Activated CD8-positive, alpha-beta T cell treated with anti-CD3 and anti-CD28 coated beads for 36 hours (primary cell): ENCODE measurements at regions not wholly inside any gene's neighbourhood (a gene's known extent, or its start where the extent isn't known, plus 50 kb on each side); places are given as distances from the start of the nearest gene placed in this dataset.

Source experiments
- ATAC-seq: fragments of 200-7000 bp; cut with Tn5 transposase; one replicate; pipeline ENCODE4 v1.10.0; 2021; ENCODE audit warnings: mild to moderate bottlenecking, moderate library complexity
- CTCF ChIA-PET: fragments of 350-600 bp; sonication (Branson Sonifier 250); formaldehyde crosslinking; loops from one replicate; lab custom pipeline; 2021; ENCODE audit warnings: antibody characterized with exemption; lab: Charles Lee
- POLR2A ChIA-PET: fragments of 350-600 bp; sonication (Branson Sonifier 250); formaldehyde crosslinking; loops from one replicate; lab custom pipeline; 2021; ENCODE audit warnings: antibody characterized with exemption; lab: Charles Lee
- DNase-seq: peaks from one replicate; pipeline ENCODE4 v3.0.0-alpha.2; 2020
- H3K27ac Mint-ChIP-seq: one replicate; pipeline ENCODE4 v1.8.0; 2021; ENCODE audit warnings: mild to moderate bottlenecking, mixed read lengths
- H3K27me3 Mint-ChIP-seq: one replicate; pipeline ENCODE4 v1.8.0; 2021; ENCODE audit warnings: mixed read lengths
- H3K36me3 Mint-ChIP-seq: one replicate; pipeline ENCODE4 v1.8.0; 2021; ENCODE audit warnings: low read depth, mixed read lengths
- H3K4me1 Mint-ChIP-seq: one replicate; pipeline ENCODE4 v1.8.0; 2021; ENCODE audit warnings: low read depth, mixed read lengths
- H3K4me3 Mint-ChIP-seq: one replicate; pipeline ENCODE4 v1.8.0; 2021; ENCODE audit warnings: mild to moderate bottlenecking, moderate library complexity, mixed read lengths
- H3K9me3 Mint-ChIP-seq: one replicate; pipeline ENCODE4 v1.8.0; 2021; ENCODE audit warnings: mixed read lengths
- intact Hi-C: fragments of 100-400 bp; cut with micrococcal nuclease; formaldehyde crosslinking; loops from one replicate; pipeline ENCODE4 v1.10.0; 2022
- TF ChIP-seq, protein P1 (sequence below): fragments of 200-600 bp; IDR thresholded peaks from one replicate; pipeline ENCODE4 v1.8.0; 2022; ENCODE audit warnings: antibody characterized with exemption, mild to moderate bottlenecking

DNA sequence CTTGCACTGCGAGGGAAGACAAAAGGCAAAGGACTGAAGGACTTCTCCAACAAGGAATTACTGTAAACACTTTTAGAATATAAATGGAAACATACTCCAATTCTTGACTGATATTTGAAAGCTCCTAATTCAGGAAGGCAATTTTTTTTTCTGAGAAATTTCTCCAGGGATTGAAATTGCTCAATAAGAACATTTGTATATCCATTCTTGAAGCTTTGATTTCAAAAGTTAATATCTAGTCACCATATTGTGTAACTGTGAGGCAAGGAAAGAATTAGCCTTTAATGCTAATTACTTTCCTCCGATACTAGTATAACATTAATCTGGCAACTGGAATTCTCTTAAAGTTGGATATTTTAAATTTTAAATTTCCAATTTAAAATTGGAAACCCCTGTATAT, 188.4 kb upstream of the COL1A2 start:
- Mint-ChIP-seq H3K27ac (no peak overlapping the region), H3K36me3 (no peaks in the 10 kb centered on the region), H3K9me3 (no peaks in the 10 kb centered on the region), H3K4me1 (no peaks in the 10 kb centered on the region), H3K4me3 (no peak overlapping the region), H3K27me3 (peaks cover 4% of the 10 kb centered on the region)
- intact Hi-C loops, result no loop called here
- TF ChIP-seq, protein P1, sequence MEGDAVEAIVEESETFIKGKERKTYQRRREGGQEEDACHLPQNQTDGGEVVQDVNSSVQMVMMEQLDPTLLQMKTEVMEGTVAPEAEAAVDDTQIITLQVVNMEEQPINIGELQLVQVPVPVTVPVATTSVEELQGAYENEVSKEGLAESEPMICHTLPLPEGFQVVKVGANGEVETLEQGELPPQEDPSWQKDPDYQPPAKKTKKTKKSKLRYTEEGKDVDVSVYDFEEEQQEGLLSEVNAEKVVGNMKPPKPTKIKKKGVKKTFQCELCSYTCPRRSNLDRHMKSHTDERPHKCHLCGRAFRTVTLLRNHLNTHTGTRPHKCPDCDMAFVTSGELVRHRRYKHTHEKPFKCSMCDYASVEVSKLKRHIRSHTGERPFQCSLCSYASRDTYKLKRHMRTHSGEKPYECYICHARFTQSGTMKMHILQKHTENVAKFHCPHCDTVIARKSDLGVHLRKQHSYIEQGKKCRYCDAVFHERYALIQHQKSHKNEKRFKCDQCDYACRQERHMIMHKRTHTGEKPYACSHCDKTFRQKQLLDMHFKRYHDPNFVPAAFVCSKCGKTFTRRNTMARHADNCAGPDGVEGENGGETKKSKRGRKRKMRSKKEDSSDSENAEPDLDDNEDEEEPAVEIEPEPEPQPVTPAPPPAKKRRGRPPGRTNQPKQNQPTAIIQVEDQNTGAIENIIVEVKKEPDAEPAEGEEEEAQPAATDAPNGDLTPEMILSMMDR, result no peak
- ChIA-PET CTCF (no interaction called here), POLR2A (no interaction called here)
- DNase-seq (no peak), ATAC-seq (no peak)

DNA sequence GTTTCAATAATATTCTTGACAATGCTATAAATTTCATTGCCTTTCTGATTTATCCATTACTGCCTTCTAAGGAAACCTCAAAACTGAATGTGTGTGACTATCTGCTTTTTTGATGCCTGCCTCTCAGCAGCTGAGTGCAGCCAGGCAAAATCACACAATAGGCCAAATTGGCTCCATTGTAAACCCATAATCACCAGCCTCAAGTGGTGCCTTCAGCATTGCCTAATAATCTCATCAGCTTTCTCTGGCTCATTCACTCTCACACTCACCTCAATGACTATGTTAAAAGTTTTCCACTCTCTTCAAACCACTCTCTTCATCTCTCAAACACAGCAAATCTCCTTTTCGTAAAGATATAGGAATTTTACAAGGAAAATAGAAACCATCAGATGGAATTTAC, 182.5 kb upstream of the COL1A2 start:
- H3K4me3 Mint-ChIP-seq, result no peak overlapping the region
- intact Hi-C loops, result no loop called here
- TF ChIP-seq, protein P1, result no peak
- H3K9me3 Mint-ChIP-seq, result no peaks in the 10 kb centered on the region
- no peaks in the 10 kb centered on the region for H3K4me1 Mint-ChIP-seq
- peaks cover 4% of the 10 kb centered on the region for H3K27me3 Mint-ChIP-seq
- DNase-seq, result no peak
- ChIA-PET POLR2A (no interaction called here), CTCF (no interaction called here)
- no peaks in the 10 kb centered on the region for H3K36me3 Mint-ChIP-seq
- ATAC-seq, result no peak
- no peak overlapping the region for H3K27ac Mint-ChIP-seq

DNA sequence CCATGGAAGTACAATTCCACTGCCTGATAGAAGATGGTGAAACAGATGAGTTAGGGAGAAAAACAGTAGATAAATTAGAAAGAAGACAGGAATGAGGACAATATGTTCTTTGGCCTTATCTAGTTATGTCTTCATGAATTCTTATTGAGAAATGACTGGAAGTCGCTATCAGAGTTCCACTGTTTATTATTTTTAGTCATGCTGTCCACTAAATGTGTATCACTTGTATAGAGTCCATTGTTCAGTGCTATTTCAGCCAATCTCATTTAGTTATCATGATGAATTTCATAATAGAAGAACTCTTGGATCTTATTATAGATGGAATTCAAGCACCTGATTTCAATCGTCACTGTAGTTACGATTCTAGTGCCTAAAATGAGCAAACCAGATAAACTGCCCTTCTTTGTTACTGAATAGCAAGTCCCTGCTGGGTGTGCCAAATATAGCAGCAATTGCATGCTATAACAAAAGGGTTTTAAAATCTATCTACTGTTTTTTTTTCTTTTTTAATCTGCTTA, 177.7 kb upstream of the COL1A2 start:
- no peak for DNase-seq
- Mint-ChIP-seq H3K9me3 (no peaks in the 10 kb centered on the region), H3K27me3 (no peaks in the 10 kb centered on the region), H3K36me3 (no peaks in the 10 kb centered on the region), H3K4me3 (no peak overlapping the region), H3K4me1 (no peaks in the 10 kb centered on the region), H3K27ac (no peak overlapping the region)
- intact Hi-C loops, result no loop called here
- CTCF ChIA-PET, result no interaction called here
- TF ChIP-seq, protein P1, result no peak
- no peak for ATAC-seq
- POLR2A ChIA-PET, result no interaction called here

DNA sequence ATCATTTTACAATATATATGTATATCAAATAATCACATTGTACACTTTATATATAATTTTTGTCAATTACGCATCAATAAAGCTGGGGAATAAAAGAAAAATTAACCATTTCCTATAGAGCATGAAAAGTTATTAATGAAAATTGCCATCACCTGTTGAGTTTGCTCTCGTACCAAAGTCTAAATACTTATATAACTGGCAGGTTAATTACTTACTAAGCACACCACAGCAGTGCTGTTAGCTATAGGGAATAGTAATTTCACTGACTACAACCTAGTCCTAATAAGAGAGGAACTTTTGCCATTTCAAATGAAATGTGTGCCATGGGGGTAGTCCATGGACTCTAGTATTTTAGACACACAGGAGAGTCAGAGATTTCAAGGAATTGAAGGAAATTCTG, 176.9 kb upstream of the COL1A2 start:
- ChIA-PET POLR2A (no interaction called here), CTCF (no interaction called here)
- H3K4me1 Mint-ChIP-seq, result no peaks in the 10 kb centered on the region
- DNase-seq (no peak), ATAC-seq (no peak)
- TF ChIP-seq, protein P1, result no peak
- H3K27ac Mint-ChIP-seq, result no peak overlapping the region
- H3K27me3 Mint-ChIP-seq, result no peaks in the 10 kb centered on the region
- intact Hi-C loops, result no loop called here
- H3K9me3 Mint-ChIP-seq, result no peaks in the 10 kb centered on the region
- no peak overlapping the region for H3K4me3 Mint-ChIP-seq
- H3K36me3 Mint-ChIP-seq, result no peaks in the 10 kb centered on the region

DNA sequence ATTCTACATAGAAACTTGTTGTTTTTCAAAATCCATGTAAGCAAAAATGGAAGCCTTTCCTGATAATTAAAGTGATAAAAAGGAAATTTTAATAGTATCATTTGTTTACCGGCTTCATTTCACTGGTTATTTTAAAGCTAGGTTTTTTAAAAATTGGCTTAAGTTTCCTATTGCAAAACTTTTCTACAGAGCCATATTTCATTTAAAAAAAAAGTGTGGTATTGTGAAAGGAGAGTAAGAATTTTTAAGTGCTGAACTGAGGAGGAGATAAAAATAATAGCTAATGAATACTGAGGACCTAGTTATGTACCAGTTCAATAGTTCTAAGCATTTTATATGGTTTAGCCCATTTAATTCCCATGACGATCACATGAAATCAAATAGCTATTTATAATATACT, 172.2 kb upstream of the COL1A2 start:
- H3K4me3 Mint-ChIP-seq, result no peak overlapping the region
- intact Hi-C loops, result no loop called here
- H3K36me3 Mint-ChIP-seq, result no peaks in the 10 kb centered on the region
- ATAC-seq, result no peak
- no peaks in the 10 kb centered on the region for H3K4me1 Mint-ChIP-seq
- POLR2A ChIA-PET, result no interaction called here
- CTCF ChIA-PET, result interaction anchor here (0.7 kb wide), 1 partner anchor 462 kb away, joined by 3 read pairs; no protein-coding TSS in a partner anchor
- no peak for DNase-seq
- H3K9me3 Mint-ChIP-seq, result no peaks in the 10 kb centered on the region
- TF ChIP-seq, protein P1, result no peak
- no peak overlapping the region for H3K27ac Mint-ChIP-seq
- H3K27me3 Mint-ChIP-seq, result no peaks in the 10 kb centered on the region
